ENCODE measurements at regions not wholly inside any gene's neighbourhood (a gene's known extent, or its start where the extent isn't known, plus 50 kb on each side); places are given as distances from the start of the nearest gene placed in this dataset.

- DNase-seq: no peak
- 76% methylated on average over 8 of the region's 8 CpGs for WGBS (ENCODE audit: low lambda C conversion rate)
- H3K4me1 ChIP-seq (ENCODE audit: control insufficient read depth in 1 of 2, insufficient read depth in 2 of 2, low read depth in 1 of 2, low read length in 1 of 2): peaks cover 0 to 23% of the 10 kb centered on the region in 2 experiments; a peak in 2 of 4 replicates
- H3K36me3 ChIP-seq (replicated peaks in 1 of 2; ENCODE audit: control insufficient read depth in 1 of 2, insufficient read depth in 2 of 2, low read length in 1 of 2): no peaks in the 10 kb centered on the region
- no peaks in the 10 kb centered on the region for H3K9me2 ChIP-seq
- ChIA-PET CTCF (interaction anchor here (1.6 kb wide), 1 partner anchor 311 kb away, joined by 4 read pairs; no protein-coding TSS in a partner anchor), POLR2A (no interaction called here)
- no peaks in the 10 kb centered on the region for H3K79me2 ChIP-seq (ENCODE audit: insufficient read depth)
- no peak overlapping the region for H3K9ac ChIP-seq
- H3K4me3 ChIP-seq (ENCODE audit: low read depth in 2 of 2, low read length in 1 of 2): no peak overlapping the region
- H4K20me1 ChIP-seq (ENCODE audit: insufficient read depth): no peaks in the 10 kb centered on the region
- H3F3A ChIP-seq (replicated peaks; ENCODE audit: insufficient read depth): peaks cover 3% of the 10 kb centered on the region
- no peaks in the 10 kb centered on the region for H3K9me3 ChIP-seq
- H2AFZ ChIP-seq (ENCODE audit: low read depth): no peak overlapping the region
- TF ChIP-seq EP300 (IDR thresholded peaks at IDR 0.05; ENCODE audit: borderline replicate concordance in 1 of 2, low read depth in 1 of 2, low read length in 1 of 2) (no peak), RCOR1 (IDR thresholded peaks at IDR 0.05; ENCODE audit: low read length) (no peak)
- peak overlapping the region; percentile 29; the same call in 1 of the 2 replicates for H3K4me2 ChIP-seq
- no peaks in the 10 kb centered on the region for H3K27me3 ChIP-seq (ENCODE audit: insufficient read depth)
- H3K27ac ChIP-seq (ENCODE audit: low read depth in 2 of 2, low read length in 1 of 2): no peak overlapping the region
Measured at GRCh38 chr3:188051801-188052168, 102.2 kb upstream of the LPP start.

DNA sequence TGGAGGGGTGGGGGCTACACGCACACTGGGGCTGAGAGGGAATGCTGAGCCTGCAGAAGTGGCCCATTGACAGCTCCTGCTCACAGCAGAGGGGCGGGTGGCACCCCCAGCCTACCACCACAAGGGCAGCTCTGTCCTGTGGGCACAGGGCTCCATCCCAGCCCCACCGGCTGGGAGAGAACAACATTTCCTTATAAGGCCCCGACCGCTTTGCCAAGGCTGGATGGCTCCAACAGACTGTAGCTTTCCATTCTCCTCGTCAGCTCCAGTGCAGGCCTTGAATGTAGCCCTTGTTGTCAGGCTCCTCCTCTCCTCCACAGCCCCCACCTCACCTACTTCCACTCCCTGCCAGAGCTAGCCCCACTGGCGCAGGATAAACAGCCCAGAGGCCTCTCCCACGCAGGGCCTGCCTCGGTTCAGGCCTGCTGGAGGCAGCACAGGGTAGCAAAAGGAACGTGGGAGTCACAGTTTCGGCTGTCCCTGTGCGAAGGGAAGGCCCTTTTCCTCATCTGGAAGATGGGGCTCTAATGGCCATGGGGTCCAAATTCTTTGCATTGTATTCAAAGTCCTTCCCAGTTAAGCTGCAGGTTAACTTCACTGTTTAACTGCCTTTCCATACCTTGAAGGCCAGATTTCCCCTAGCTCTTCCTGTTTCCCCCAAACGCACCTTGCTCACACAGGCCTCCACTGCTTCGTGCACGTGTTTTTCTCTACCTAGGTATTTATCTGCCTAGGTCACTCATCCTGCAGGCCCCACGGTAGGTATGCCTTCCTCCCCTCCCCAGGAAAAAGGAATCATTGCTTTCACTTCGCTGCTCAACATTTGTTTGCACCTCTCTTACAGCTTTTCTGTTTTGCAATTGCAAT, 101.6 kb upstream of the LPP start:
- Histone ChIP-seq H3K9me2 (no peaks in the 10 kb centered on the region), H3K9me3 (no peaks in the 10 kb centered on the region), H3K4me3 (ENCODE audit: low read depth in 2 of 2, low read length in 1 of 2) (no peak overlapping the region), H3K27me3 (ENCODE audit: insufficient read depth) (no peaks in the 10 kb centered on the region), H3F3A (replicated peaks; ENCODE audit: insufficient read depth) (peaks cover 3% of the 10 kb centered on the region), H4K20me1 (ENCODE audit: insufficient read depth) (no peaks in the 10 kb centered on the region), H3K4me1 (ENCODE audit: control insufficient read depth in 1 of 2, insufficient read depth in 2 of 2, low read depth in 1 of 2, low read length in 1 of 2) (peaks cover 0 to 17% of the 10 kb centered on the region in 2 experiments; a peak in 2 of 4 replicates), H3K27ac (ENCODE audit: low read depth in 2 of 2, low read length in 1 of 2) (no peak overlapping the region), H2AFZ (ENCODE audit: low read depth) (0 out of 2 replicates have a peak overlapping the region, but pooled peaks have one; percentile 17), H3K4me2 (no peak overlapping the region), H3K9ac (no peak overlapping the region), H3K79me2 (ENCODE audit: insufficient read depth) (no peaks in the 10 kb centered on the region), H3K36me3 (replicated peaks in 1 of 2; ENCODE audit: control insufficient read depth in 1 of 2, insufficient read depth in 2 of 2, low read length in 1 of 2) (no peaks in the 10 kb centered on the region)
- POLR2A ChIA-PET: no interaction called here
- WGBS (ENCODE audit: low lambda C conversion rate): 61% methylated on average over 12 of the region's 17 CpGs
- DNase-seq: no peak
- TF ChIP-seq CTCF (IDR thresholded peaks at IDR 0.05) (peak; percentile 24), EP300 (IDR thresholded peaks at IDR 0.05; ENCODE audit: borderline replicate concordance in 1 of 2, low read depth in 1 of 2, low read length in 1 of 2) (no peak)
- CTCF ChIA-PET: interaction anchor here (1.6 kb wide), 1 partner anchor 312 kb away, joined by 4 read pairs; no protein-coding TSS in a partner anchor

DNA sequence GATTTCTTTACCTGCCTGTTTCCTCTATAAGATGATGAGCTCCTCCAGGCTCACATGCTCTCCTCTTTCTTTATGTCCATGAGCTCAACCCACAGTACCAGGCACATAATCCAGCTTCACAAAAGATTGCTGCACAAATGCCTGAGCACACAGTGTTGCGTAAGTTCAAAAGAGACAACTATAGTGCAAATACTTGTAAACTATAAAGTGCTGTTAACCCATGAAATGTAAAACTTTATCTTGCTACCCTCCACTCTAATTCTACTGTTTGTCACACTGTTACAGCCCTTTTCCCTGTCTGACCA, 101.0 kb upstream of the LPP start:
- no peak overlapping the region for H2AFZ ChIP-seq (ENCODE audit: low read depth)
- H3K9ac ChIP-seq: no peak overlapping the region
- no peaks in the 10 kb centered on the region for H4K20me1 ChIP-seq (ENCODE audit: insufficient read depth)
- H3K27me3 ChIP-seq (ENCODE audit: insufficient read depth): no peaks in the 10 kb centered on the region
- no peak overlapping the region for H3K4me3 ChIP-seq (ENCODE audit: low read depth in 2 of 2, low read length in 1 of 2)
- TF ChIP-seq TAF1 (IDR thresholded peaks at IDR 0.05; ENCODE audit: borderline replicate concordance, low read depth, low read length): no peak
- TF ChIP-seq RFX5 (IDR thresholded peaks at IDR 0.05; ENCODE audit: low read length): no peak
- no peaks in the 10 kb centered on the region for H3K36me3 ChIP-seq (replicated peaks in 1 of 2; ENCODE audit: control insufficient read depth in 1 of 2, insufficient read depth in 2 of 2, low read length in 1 of 2)
- POLR2A ChIA-PET: no interaction called here
- peaks cover 0 to 17% of the 10 kb centered on the region in 2 experiments; a peak in 1 of 4 replicates for H3K4me1 ChIP-seq (ENCODE audit: control insufficient read depth in 1 of 2, insufficient read depth in 2 of 2, low read depth in 1 of 2, low read length in 1 of 2)
- no peak overlapping the region for H3K4me2 ChIP-seq
- H3K27ac ChIP-seq (ENCODE audit: low read depth in 2 of 2, low read length in 1 of 2): no peak overlapping the region
- no peak for DNase-seq
- H3K79me2 ChIP-seq (ENCODE audit: insufficient read depth): no peaks in the 10 kb centered on the region
- H3K9me3 ChIP-seq: no peaks in the 10 kb centered on the region
- WGBS (ENCODE audit: low lambda C conversion rate): 100% methylated on average over 1 of the region's 1 CpG
- H3K9me2 ChIP-seq: no peaks in the 10 kb centered on the region
- H3F3A ChIP-seq (replicated peaks; ENCODE audit: insufficient read depth): peaks cover 3% of the 10 kb centered on the region
- CTCF ChIA-PET: no interaction called here

Data from SK-N-SH (cell line).